Endometrial microvascular endothelial cells (primary cell): ENCODE measurements at regions not wholly inside any gene's neighbourhood (a gene's known extent, or its start where the extent isn't known, plus 50 kb on each side); places are given as distances from the start of the nearest gene placed in this dataset.
"Not testable (repeated sequence)": the region's sequence is repeated elsewhere in the genome, so short reads cannot be mapped to it uniquely, and the experiment has no call there.

ENCODE experiments used
- in situ Hi-C: cut with HindIII; loops from 2 replicates; pipeline ENCODE4 v1.10.0; 2017; ENCODE audit warnings: low sequenced_read_pairs, low pct_unique_long_range_greater_than_20kb; ENCODE audit errors: inconsistent ontology term

DNA sequence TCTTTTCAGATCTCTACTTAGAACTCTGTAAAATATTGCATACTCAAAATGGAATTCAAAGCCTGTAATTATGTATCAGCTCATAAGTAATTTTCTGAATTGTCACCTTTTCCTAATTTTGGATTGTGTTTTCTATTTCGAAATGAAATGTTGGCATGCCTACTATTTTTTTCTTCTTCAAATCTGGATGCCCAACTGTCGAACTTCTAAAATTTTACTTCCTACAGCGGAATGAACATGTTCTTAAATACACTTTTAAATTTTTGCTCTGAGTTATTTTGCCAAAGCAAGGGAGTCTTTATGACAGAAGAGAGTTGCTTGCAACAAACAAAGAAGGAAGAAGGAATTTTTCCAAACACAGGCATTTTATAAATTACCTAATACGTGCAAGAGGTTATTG, 336.0 kb downstream of the ADCYAP1 start:
- in situ Hi-C loops, result no loop called here

DNA sequence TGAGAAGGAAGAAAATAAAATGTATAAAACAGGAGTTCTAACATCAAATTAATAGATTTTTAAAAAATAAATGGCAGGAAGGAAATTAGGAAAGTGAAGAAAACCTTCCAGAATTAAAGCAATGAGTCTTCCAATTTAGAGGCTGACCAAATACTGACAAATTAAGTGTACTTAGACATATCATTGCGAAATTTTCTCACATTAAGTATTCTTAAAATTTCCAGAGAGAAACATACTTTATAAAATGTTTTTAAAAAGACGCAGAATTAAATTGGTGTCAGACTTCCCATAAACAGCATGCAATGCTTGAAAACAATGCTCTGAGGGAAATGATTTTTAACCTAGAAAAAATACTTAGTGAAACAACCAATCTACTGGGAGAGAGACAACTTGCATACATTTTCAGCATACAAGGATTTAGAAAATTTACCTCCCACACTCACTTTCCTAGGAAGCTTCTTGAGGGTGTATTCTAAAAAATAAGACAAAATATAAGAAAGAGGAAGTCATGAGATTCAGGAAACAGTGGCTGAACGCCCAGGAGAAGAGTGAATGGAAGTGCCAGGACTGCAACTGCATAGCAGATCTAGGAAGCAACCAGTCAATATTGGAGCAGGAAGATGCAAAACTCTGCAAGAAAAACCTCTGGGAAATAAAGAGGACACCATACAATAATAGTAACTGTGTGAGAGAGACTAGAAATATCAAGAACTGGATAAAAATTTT, 339.9 kb downstream of the ADCYAP1 start:
- in situ Hi-C loops, result no loop called here

DNA sequence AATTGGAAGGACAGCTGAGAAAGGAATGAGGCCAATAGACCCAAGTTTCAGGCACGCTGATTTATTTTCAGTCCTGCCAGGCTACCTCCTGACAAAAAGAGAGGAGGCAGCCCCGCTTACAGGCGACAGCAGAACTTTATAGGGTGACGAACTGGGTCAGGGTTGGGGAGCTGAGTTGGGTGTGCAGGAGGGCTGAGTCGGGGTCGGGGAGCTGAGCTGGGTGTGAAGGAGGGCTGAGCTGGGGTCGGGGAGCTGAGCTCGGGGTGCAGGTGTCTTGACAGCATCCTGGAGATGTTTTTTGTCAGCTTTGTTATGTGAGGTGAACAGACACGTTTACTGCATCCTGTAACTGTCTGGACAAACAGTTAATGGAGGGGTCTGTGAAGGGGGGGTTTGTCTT, 342.2 kb downstream of the ADCYAP1 start:
- in situ Hi-C loops, result no loop called here

DNA sequence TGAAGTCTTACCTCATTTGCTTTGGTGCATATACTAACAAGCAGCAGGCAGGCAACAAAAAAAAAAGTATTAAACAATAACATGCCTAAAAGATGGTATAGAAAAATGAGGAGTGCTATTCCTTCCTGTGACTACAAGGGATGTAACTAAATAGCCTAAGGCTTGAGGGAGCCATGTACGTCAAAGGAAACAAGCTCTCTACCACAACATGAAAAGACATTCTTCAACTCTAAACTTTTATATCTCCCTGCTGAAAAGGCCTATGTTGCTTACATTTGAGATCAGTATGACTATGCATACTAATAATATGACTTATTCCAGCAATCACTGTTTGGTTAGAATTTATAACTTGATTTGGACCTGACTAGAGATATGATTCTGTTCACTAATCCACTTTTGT, 347.9 kb downstream of the ADCYAP1 start:
- in situ Hi-C loops, result no loop called here

DNA sequence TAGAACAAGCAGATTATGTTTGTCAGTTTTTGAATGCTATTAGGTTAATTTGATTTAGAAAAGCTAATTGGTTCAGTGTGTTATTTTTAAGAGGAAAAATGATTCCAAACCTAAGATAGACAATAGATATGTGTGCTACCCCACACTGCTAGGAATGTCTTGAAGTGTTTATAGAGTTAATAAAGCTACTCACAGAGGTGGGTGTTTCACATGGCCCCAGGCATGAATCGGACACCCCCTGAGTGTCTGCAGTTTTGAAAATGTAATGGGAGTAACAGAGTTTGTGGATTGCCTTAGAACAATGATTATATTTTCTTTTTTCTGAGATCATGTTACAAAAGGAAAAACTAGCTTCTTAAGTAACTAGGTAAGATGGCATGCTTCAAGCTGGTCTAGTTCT, 348.3 kb downstream of the ADCYAP1 start:
- in situ Hi-C loops, result no loop called here

DNA sequence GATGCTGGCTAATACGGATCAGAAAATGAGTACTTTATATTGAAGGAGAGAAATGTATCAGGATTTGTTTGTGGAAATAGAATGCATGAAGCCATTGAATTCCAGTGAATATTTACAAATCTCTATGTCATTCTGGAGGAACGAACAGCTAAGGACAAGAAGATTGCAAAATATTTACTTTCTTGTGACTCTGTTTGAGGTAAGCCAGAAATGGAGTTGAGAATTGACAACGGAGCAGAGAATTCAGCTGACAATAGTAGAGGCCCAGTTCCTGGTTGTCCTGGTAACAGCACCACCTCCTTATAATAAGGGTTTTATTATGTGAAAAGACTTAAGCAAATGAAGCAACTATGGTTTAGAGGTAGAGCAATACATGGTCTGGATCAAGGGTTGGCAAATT, 349.2 kb downstream of the ADCYAP1 start:
- in situ Hi-C loops, result no loop called here

DNA sequence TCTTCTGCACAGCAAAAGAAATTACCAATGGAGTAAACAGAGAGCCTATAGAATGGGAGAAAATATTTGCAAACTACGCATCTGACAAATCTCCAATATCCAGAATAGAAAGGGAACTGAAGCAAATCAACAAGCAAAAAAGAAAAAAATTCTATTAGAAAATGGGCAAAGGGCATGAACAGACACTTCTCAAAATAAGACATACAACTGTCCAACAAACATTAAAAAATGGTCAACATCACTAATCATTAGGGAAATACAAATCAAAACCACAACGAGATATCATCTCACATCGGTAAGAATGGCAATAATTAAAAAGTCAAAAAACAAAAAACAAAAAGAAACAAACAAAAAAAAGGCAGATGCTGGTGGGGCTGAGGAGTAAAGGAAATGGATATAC, 356.4 kb downstream of the ADCYAP1 start:
- in situ Hi-C loops, result no loop called here

DNA sequence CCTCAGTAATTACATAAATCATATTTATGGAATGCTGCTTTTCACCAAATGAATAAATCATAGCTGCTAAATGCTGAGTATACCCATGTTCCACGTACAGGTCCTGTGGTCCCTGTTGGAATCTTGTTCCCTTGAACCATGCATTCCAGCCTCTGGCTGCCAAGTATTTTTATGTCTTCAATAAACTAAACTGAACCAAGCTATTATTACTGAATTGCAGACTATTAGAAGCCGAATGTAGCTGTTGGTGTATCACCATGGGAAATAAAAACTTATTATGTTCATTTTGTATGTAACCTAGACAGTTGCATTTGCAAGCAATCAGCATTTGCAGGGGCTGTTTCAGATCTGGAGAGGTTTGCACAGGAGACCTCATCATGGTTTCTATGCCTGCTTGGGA, 362.4 kb downstream of the ADCYAP1 start:
- in situ Hi-C loops, result no loop called here

DNA sequence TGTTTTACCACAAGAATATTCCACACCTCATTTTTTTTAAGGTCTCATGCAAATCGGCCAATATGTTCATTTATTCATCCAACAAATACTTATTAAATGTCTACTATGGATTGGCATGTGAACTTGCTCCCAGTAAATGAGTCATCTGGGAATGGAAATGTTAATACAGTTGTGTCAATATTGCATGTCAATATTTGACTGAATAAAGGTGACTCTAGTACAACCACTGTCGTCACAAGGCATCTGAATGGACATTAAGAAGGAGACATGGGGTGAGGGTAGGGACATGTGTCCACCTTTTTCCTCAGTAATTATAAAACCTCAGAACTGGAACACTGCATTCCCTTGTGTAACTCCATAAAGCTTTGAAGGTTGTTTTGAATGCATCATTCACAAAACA, 365.4 kb downstream of the ADCYAP1 start:
- in situ Hi-C loops, result no loop called here

DNA sequence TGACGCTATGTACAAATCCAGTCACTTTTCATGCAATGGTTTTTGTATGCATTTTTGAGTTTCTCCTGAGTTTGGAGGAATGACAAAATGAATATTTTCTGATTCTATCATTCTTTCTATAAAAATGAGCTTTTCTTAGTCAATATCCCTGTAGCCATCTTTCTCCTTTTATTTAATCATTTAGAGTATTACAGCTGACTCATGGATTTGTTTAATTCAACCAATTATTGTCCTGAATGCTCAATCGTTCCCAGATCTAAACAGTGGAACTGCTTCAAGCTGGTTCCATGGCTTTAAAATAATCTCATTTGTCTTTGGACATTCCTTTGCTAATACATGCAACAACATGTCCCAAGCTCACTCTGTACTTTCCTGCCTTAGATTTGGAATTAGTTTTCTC, 368.8 kb downstream of the ADCYAP1 start:
- in situ Hi-C loops, result no loop called here

DNA sequence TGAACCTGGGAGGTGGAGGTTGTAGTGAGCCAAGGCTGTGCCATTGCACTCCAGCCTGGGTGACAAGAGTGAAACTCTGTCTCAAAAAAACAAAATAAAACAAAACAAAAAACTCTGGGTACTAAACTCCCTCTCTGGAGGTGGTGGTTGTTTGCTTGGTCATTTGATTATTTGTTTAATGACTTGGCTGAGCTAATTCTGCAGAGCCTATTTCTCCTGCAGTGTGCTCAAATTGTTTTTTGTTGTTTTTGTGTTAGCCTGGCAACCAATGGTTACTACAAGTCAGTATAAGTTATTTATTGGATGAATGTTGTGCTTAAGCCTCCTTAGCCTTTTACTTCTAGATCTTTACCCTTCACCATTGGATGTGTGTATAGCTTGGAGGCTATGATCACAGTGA, 387.5 kb downstream of the ADCYAP1 start:
- in situ Hi-C loops, result no loop called here

DNA sequence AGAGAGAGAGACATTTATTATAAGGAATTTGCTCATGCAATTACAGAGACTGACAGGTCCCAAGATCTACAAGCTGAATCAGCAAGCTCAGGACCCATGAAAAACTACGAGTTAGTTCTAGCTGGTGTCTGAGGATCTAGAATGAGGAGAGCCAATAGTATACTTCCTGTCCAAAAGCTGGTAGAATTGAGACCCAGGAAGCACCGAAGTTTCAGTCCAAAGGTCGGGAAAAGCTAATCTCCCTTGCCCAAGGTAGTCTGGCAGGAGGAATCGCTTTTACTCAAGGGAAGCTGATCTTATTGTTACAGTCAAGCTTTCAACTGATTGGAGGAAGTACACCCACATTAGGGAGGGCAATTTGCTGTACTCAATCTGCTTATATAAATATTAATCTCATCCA, 389.6 kb downstream of the ADCYAP1 start:
- in situ Hi-C loops, result no loop called here

DNA sequence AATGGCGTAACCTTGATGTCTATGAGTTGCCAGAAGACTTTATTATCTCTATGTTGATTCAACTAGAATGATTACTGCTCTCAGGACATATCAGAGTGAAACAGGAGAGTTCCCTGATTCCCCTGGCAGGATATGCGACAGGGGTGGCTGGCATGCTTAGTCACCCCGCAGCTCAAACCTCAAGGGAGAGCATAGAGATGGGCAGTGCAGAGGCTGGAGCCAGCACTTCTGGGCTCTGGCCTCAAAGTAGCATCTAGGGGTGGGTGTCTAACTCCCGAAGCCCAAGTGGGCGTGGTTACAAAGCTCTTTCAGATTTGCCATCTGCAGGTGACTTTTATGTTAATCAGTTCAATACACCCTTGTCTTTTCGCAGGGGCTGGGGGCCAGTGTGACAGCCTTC, 391.6 kb downstream of the ADCYAP1 start:
- in situ Hi-C loops, result no loop called here

DNA sequence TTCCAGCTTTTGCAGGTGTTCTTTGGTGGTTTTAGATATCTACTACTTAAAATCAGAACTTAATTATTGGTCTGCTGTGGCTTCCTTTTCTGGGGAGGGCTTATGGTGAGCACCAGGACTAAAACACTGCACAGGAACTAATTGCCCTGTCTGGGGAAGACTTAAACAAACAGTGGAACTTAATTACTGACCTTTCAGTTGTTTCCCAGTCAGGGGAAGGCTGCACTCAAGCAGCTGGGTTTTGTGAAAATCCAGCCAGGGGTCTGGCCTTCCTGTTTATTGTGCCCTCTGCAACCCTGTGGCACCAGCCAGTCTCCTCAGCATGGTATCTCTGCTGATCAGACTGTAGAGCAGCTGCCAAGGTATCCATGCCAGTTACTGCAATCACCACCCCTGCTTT, 398.2 kb downstream of the ADCYAP1 start:
- in situ Hi-C loops, result no loop called here

DNA sequence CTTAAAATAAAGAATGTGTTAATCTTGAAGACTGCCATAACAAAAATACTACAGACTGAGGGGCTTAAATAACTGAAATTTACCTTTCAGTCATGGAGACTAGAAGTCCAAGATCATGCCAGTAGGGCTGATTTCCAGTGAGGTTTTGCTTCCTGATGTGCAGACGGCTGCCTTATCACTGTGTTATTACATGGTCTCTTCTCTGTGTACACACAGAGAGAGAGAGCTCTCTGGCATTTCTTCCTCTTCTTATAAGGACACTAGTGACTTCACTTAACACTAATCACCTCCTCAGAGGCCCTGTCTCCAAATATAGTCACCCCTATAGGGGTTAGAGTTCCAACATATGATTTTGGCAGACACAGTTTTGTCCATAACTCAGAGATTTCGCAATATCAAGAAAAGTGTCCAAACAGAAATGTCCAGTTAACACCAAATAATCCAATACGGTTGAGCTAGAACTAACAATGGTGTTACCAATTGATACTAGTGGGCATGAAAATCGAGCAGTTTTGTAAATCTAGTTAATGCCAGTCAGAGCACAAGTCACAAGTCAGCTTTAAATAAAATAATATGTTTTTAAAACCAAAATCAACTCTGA, 399.8 kb downstream of the ADCYAP1 start:
- in situ Hi-C loops, result no loop called here

DNA sequence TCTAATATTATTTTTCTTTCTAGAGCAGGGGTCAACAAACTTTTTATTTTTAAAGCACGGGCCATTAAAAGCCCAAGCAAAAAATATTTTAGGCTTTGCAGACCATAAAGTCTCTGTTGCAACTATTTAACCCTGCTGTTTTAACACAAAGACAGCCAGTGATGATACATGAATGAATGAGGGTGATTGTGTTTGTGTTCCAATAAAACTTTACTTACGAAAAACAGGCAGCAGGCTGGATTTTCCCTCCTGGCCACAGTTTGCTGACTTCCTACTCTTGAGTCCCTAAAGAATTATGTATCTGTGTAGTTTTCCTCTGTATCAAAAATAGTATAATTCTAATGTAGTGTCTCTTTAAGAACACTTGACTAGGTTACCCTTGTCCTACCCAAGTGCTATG, 402.0 kb downstream of the ADCYAP1 start:
- in situ Hi-C loops, result no loop called here

DNA sequence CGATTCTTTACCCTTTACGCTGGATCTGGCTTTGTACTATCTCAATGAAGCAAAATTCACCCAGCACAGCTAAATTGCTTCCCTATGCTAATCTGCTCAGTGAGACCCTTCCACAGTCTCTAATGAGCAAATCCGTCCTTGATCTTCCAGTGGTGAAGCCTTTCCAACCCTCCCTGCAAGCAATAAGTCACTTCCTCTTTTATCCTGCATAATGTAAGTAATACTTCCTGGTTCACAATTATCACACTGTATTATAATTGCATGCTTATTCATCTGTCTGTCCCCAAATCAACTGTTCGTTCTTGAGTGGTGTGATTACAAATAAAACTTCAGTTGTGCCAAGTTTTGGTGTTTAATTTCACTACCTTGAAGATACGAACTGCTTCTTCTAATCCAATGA, 404.0 kb downstream of the ADCYAP1 start:
- in situ Hi-C loops, result no loop called here

DNA sequence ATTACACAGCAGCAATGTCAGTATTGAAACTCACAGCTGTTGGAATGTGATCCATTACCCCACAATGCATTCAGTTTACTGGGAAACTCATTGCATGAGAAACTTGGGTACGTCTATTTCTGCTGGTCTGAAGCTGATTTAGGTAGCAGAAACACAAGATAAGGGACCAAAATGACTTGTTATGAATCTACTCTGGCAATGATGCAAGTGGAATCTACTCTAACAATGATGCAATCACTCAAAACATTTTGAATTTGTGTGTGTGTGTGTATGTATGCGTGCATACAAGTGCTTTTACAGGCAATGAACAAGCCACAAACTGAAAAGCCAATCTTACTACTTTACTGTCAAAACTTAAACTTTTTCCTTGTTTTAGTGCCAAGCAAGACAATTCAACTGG, 406.7 kb downstream of the ADCYAP1 start:
- in situ Hi-C loops, result no loop called here

DNA sequence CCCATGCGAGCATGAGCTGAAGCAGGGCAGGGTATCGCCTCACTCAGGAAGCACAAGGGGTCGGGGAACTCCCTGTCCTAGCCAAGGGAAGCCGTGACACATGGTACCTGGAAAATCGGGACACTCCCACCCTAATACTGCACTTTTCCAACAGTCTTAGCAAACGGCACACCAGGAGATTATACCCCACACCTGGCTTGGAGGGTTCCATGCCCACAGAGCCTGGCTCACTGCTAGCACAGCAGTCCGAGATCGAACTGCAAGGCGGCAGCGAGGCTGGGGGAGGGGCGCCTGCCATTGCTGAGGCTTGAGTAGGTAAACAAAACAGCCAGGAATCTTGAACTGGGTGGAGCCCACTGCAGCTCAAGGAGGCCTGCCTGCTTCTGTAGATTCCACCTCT, 430.7 kb downstream of the ADCYAP1 start:
- in situ Hi-C loops, result not testable (repeated sequence)

DNA sequence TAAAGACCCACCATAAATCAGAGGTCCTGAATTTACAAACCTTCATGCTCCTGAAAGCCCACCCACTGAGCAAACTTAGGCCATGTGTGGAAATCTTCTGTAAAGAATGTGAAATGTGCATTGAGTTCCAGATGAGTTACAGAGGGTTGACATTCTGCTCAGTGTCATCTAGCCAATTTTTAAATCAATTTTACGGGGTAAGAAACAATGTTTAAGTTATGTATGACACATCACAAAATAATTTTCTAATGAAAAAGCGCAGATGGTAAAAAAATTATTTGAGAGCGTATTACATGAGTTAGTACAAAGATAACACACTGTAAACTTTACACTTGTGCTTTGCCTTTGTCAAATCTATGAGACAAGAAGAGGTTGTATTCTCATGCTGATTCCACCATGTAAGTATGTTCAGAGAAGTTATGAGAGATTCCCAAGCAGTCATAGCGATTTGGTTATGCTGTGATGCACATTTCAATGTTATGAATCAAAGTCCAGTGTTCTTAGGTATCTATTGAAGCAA, 446.3 kb downstream of the ADCYAP1 start:
- in situ Hi-C loops, result no loop called here

DNA sequence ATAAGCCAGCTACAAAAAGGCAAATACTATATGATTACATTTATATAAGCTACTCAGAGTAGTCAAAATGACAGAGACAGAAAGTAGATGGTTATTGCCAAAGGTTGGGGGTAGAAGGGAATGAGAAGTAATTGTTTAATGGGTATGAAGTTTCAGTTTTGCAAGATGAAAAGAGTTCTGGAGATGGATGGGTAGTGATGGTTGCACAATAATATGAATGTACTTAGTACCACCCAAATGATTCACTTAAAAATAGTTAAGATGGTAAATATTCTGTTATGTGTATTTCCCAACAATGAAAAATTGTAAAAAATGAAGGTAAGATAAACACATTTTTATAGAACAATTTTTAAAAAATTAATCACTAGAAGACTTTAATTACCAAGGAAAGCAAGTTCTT, 448.4 kb downstream of the ADCYAP1 start:
- in situ Hi-C loops, result no loop called here
